ENCODE measurements at regions not wholly inside any gene's neighbourhood (a gene's known extent, or its start where the extent isn't known, plus 50 kb on each side); places are given as distances from the start of the nearest gene placed in this dataset.

DNA sequence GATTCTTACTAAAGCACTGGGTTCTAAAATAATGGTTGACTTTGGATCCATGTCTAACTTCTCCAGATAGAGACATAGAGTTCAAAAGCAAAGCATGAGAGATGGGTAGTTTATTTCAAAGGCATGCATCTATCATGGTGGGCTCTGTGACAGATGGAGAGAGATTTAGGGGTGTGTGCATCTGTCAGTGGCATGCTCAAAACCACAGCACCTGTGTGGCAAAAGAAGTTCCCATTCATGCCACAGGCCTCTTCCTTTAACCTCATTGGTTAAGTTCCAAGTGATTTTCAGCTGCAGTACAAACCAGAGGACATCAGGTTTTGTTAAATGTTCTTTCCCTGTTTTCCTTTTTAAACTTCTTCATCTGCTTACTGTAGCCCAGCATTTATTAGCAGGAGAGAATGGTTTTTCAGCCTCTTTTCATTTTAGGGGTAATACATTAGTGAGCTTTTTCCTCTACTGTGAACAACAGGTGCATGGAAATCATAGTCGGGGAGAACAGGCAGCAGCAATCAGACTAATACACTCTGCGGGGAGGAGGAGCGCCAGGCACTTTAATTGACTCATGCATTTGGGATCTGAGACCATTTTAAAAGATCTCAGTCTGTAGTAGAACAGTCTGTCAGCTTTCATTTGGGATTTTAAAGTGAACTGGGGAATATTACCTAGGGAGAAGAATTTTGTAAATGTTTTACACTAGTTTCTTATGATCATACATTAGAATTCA is 52.4 kb upstream of the UPP2 start:
- DNase-seq (ENCODE audit: low spot score): no peak

DNA sequence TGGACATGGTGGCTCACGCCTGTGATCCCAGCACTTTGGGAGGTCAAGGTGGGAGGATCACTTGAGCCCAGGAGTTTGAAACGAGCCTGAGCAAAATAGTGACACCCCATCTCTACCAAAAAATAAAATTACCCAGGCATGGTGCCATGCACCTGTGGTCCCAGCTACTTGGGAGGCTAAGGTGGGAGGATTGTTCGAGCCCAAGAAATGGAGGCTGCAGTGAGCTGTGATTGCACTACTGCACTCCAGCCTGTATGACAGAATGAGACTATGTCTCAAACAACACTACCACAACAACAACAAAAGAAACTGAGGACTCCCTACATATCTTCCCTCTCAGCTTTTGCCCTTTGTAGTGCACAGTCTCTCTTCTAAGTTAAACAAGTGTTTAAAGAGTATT is 53.3 kb upstream of the UPP2 start:
- no peak for DNase-seq (ENCODE audit: low spot score)

DNA sequence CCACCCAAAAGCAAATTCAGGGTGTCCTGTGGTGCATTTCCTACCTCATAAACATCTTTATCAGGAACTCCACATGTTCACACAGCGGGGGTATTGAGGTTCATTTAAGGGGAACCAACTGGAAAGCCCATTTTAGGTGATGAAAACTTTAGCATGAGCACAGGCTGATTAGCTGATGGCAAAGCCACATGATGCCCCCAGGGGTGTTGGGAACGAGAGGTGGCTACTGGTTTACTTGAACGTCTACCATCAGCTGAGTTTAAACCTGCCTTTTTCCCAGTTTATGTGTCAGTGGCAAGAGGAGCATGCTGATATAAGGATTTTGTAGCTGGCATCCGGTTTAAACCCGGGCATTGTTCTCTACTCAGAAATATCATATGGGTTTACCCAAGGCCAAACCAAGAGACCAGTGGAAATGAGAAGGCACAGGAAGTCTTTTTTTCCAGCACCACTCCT is 54.5 kb upstream of the UPP2 start:
- DNase-seq (ENCODE audit: low spot score): no peak

GRCh38 chr2:158046121-158046880 is 55.4 kb upstream of the UPP2 start:
- no peak for DNase-seq (ENCODE audit: low spot score)

GRCh38 chr2:158045362-158045761 is 56.3 kb upstream of the UPP2 start:
- DNase-seq (ENCODE audit: low spot score): no peak

GRCh38 chr2:158043181-158043948 is 58.3 kb upstream of the UPP2 start:
- no peak for DNase-seq (ENCODE audit: low spot score)

DNA sequence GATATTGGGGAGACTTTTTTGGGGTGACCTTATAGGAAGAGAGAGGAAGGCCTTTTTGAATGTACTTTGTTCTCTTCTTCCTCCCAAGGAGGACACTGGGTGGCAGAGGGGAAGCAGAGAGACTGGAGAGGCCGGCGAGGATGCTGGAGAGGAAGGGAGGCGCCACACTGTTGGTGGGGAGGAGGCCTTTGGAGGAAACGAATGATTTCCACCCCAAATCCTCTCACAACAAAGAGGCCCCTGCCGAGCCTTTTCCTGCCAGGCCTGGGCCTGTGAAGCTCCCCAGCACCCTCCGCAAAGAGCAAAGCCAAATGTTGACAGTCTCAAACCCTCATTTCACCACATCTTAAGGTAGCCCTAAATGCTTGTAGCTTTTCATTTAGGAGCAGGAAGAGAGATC is 59.0 kb upstream of the UPP2 start:
- no peak for DNase-seq (ENCODE audit: low spot score)

DNA sequence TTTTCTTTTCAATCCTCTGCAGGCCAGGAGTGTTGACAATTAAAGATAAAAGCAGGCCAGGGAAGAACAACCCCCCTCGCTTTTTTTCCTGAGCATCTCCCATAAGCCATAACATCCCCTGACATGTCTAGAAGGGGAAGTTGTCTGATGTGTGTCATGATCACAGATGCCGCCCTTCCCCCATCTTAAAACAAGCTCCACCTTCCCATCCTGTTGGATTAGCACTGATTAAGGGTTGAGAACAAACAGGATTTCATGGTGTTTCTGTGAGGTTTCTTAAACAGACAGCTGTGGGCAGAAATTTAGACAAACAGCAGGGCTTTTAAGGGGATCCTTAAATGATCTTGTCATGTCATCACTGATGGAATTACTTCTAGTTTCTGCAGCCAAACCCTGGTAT is 59.4 kb upstream of the UPP2 start:
- DNase-seq (ENCODE audit: low spot score): no peak

- DNase-seq (ENCODE audit: low spot score): no peak
Observed at GRCh38 chr2:158041400-158041799, 60.3 kb upstream of the UPP2 start.

GRCh38 chr2:158038901-158039300 is 62.8 kb upstream of the UPP2 start:
- no peak for DNase-seq (ENCODE audit: low spot score)

DNA sequence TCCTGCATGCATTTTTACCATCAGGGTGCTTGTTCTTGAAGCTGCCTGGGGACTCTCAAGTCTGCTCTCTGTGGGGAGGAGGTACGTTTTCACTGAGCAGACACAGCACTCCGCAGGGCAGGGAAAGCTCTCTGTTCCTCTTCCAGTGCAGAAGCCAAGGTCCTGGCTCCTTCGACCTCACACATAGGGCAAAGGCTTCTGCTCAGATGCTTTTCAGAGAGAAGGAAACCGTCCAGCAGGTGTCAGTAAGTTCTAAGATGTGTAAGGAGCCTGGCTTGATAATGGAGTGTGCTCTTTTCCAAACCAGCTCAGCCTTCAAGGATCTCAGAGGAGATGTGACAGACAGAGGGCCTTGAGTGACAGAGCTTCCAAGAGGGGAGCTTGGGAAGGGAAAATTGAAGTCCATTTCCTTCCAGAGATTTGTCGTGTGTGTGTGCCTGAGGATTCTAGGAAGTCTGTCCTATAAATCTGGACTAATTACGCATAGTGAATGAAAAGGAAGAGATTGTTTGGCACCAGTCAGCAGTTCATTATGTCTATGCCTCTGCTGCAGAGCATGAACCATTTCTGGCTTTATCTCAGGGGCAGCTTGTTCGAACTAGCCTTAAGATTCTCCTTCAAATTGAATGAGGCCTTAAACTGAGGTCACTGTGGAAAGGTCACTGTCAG is 67.3 kb upstream of the UPP2 start:
- DNase-seq (ENCODE audit: low spot score): peak; percentile 27

DNA sequence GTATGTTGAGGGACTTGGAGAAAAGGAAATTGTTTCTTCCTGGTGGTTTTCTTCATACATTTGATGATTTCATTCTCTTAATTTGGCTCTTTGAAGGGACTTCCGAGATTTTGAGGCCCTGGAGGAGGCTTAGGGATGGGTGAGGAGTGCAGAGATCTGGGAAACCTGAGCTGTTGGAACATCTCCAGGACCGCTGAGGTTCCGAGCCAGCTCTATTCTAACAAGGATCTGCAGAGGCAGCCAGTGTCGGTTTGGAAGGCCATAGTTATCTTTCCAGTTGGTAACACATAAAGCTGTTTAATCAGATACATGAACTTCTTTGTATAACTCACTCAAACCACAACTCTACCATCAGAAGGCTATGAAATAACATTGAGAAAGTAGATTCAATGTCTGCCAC is 70.3 kb upstream of the UPP2 start:
- DNase-seq (ENCODE audit: low spot score): no peak

- peak; percentile 51 for DNase-seq (ENCODE audit: low spot score)
Observed at GRCh38 chr2:158025255-158025996, 76.2 kb upstream of the UPP2 start.

GRCh38 chr2:158024288-158024898 is 77.3 kb upstream of the UPP2 start:
- DNase-seq (ENCODE audit: low spot score): peak; percentile 42

GRCh38 chr2:158022888-158023287 is 78.8 kb upstream of the UPP2 start:
- DNase-seq (ENCODE audit: low spot score): no peak

DNA sequence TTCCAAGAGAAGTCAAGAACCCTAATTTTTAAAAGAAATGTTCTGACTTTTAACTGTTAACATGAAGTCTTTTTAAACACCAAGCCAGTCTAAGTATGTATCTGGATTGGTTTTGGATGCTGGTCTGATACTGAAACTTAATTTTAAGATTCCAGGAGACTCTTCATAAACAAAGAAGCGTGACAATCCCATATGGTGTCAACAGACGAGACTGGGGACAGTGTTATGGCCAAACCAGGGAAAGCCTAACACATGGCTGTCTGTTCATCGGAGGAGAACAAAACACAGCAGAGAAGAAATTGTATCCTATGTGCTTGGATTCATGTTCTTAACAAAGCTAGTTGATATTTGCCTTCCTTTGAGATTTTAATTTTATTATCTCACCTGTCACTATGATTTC is 80.5 kb upstream of the UPP2 start:
- DNase-seq (ENCODE audit: low spot score): no peak

- DNase-seq (ENCODE audit: low spot score): no peak
Observed at GRCh38 chr2:158015428-158016076, 86.1 kb upstream of the UPP2 start.

DNA sequence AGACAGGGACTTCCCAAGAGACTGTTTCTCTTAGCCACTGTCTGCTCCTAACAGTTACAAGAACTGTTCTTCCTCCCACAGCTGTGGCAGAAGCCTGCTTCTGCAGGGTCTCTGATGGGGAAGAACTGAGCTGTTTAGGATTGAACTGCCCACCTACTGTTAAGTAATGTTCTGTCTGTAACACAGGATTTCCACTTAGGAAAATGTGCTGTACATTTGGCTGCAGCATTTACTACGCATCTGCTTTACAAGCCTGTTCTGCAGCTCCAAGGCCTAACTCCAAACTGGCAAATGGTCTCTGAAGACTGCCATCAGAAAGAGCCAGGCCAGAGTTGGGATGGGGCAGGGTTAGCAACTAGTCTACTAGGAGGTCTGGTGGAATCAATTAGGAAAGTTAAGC is 87.8 kb upstream of the UPP2 start:
- DNase-seq (ENCODE audit: low spot score): no peak

DNA sequence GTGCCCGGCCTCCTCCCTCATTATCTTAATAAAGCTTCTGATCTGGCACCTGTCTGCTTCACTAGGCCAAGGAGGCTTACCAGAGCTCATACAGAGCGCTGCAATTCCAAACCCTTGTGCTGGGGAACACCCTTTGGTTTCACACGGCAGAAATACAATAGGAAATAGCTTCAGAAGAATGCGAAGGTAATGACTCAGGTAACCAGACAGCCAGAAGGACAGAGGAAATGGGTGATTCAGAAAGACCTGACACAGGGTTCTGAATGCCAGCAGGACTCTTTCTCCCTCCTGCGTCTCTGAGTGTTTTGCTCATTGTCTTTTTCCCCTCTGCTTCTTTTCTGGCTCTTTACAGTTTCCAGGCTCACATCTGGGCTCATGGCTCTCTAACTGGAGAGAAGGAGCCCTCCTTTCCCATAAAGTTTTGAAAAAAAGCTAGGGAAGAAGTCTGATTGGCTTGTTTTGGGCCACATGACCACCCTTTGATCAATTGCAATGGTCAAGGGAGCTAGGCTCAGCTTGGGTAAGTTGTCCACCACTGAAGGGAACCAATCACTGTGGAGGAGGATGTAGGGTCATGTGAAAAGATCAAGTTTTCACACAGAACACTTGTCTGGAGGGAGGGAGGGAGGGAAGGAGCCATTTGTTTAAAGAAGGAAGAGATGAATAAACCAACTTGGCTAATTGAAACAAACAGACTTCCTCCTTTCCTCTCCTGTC is 90.5 kb upstream of the UPP2 start:
- DNase-seq (ENCODE audit: low spot score): no peak

DNA sequence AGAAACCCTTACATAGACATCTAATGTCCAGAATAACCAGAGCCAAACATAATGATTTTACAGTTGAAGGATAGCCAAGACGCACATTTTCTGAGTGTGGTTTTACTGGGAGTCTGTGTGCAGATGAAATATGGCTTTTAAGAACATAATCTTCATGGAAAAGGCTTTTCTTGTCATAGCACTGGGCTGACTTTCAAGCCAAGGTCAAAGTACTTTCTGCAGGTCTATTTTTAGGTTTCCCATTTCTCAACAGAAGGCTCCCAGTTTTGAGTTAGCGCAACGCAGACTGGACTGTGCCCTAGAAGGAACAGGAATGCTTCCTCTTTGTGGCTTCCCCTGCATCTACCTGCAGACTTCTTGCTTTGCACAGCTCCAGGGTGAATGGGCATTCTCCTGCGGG is 92.3 kb upstream of the UPP2 start:
- DNase-seq (ENCODE audit: low spot score): no peak
